ENCODE measurements at regions not wholly inside any gene's neighbourhood (a gene's known extent, or its start where the extent isn't known, plus 50 kb on each side); places are given as distances from the start of the nearest gene placed in this dataset.

DNA sequence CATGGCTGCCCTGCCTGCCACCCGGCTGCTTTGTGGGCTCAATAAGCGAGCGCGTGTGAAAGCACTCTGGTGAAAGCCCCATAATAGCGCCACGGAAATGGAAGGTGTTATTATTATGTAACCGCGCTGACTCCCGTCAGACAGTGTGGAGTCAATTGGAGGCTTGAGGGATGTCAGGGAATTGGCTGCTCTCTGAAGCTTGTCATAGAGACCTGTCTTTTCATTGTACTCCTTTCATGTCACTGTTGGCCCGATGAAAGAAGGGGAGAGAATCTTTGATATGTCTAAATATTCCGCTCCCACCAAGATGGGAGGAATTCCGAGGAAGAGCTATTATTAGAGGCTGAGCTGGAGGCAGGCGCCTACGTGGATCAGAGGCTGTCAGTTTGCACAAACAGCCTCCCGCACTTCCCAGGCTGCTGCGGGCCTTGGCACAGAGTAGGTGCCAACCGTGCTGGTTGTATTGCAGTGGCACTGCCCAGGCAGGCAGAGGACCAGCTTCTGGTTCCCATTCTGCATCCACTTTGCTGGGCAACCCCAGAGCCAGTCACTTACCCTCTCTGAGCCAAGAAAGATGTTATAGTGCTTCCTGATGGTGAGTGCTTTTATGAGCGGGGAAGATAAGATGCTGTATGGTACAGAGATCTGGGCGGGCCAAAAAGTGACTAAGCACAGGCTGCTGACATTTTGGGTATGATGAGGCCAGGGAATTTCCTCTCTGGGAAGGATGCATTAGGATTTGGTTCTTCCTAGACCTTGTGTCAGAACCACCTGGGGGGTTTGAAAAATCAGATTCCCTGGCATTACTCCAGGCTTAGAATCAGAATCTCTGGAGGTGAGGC lies 151.4 kb downstream of the RPS24 start:
- Mint-ChIP-seq H3K27me3 (peaks cover 1% of the 10 kb centered on the region), H3K4me1 (peaks cover 5% of the 10 kb centered on the region), H3K36me3 (no peaks in the 10 kb centered on the region), H3K4me3 (no peak overlapping the region), H3K27ac (no peak overlapping the region), H3K9me3 (no peaks in the 10 kb centered on the region)
- POLR2A ChIA-PET: no interaction called here
- ATAC-seq (ENCODE audit: low read depth) (no peak), DNase-seq (no peak)

DNA sequence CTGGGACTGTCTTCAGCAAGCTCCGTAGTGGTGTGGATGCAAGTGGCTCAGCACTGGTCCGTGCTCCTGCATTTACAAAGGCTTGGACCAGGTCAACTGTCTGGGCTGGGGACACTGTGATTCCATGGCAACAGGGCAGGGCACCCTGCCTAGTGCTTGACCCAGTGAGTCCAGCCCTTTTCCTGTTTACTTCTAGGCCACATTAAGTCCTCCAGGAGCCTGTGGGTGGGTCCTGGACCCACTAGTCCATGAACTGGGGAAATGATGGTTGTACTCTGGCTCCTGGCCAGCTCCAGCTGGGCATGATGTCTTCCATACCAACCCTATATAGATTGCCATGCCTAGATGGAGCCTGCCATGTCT lies 152.0 kb downstream of the RPS24 start:
- POLR2A ChIA-PET: no interaction called here
- Mint-ChIP-seq H3K36me3 (no peaks in the 10 kb centered on the region), H3K27ac (no peak overlapping the region), H3K4me3 (no peak overlapping the region), H3K27me3 (peaks cover 1% of the 10 kb centered on the region), H3K4me1 (peaks cover 5% of the 10 kb centered on the region), H3K9me3 (no peaks in the 10 kb centered on the region)
- ATAC-seq (ENCODE audit: low read depth) (no peak), DNase-seq (no peak)

DNA sequence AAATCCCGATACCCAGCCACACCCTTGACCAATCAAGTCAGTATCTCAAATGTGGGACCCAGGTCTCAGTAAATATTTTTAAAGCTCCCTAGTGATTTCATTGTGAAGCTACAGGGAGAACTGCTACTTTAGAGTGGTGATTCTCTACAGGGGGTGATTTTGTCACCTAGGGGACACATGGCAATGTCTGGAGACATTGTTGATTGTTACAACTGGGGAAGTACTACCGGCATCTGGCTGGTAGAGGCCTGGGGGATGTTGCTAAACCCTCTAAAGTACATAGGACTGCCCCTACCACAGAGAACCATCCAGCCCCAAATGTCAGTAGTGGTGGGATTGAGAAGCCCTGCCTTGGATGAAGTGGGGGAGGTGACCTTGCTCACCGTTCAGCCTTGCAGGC lies 152.9 kb downstream of the RPS24 start:
- Mint-ChIP-seq H3K4me1 (peaks cover 5% of the 10 kb centered on the region), H3K27me3 (peaks cover 1% of the 10 kb centered on the region), H3K9me3 (no peaks in the 10 kb centered on the region), H3K36me3 (no peaks in the 10 kb centered on the region), H3K4me3 (no peak overlapping the region), H3K27ac (no peak overlapping the region)
- POLR2A ChIA-PET: no interaction called here
- no peak for DNase-seq
- ATAC-seq (ENCODE audit: low read depth): no peak

DNA sequence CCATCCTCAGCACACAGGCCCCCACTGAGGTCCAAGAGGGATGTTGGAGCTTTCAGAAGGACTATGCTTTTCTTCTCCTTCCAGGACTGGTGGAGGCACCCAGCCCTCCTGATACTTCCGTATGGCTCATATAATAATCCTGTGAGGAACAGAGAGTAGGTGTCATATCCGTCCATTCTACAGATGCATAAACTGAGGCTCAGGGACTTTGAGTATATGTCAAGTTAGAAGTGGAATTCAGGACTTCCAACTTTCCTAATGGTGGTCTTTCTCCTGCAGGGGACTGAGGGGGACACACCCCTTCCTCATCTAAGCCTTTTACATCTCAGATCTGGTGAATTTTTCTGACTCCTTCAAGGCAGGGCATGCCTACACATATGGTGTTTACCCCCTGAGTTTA lies 153.7 kb downstream of the RPS24 start:
- Mint-ChIP-seq H3K4me1 (peaks cover 5% of the 10 kb centered on the region), H3K27ac (no peak overlapping the region), H3K36me3 (no peaks in the 10 kb centered on the region), H3K27me3 (peaks cover 4% of the 10 kb centered on the region), H3K4me3 (no peak overlapping the region), H3K9me3 (no peaks in the 10 kb centered on the region)
- POLR2A ChIA-PET: no interaction called here
- no peak for ATAC-seq (ENCODE audit: low read depth)
- no peak for DNase-seq

DNA sequence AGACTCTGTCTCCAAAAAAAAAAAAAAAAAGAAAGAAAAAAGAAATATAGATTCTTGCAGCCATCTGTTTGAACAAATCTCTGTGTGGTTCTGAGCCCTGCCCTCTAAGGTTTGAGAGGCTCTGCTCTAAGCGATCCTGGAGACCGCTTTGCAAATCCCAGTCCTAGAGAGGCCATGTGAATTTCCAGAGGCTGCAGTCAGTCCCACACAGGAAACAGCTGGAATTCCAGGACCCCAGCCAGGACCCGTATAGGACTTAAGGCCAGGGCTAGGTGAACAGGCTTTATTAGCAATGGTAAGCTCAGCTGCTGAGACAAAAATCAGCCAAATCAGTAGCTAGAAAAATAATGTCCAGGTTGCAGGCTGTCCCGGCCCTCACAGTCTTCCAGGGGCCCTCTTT lies 154.8 kb downstream of the RPS24 start:
- DNase-seq (no peak), ATAC-seq (ENCODE audit: low read depth) (no peak)
- POLR2A ChIA-PET: no interaction called here
- Mint-ChIP-seq H3K36me3 (no peaks in the 10 kb centered on the region), H3K9me3 (no peaks in the 10 kb centered on the region), H3K27me3 (peaks cover 5% of the 10 kb centered on the region), H3K4me3 (no peak overlapping the region), H3K4me1 (peaks cover 3% of the 10 kb centered on the region), H3K27ac (no peak overlapping the region)

DNA sequence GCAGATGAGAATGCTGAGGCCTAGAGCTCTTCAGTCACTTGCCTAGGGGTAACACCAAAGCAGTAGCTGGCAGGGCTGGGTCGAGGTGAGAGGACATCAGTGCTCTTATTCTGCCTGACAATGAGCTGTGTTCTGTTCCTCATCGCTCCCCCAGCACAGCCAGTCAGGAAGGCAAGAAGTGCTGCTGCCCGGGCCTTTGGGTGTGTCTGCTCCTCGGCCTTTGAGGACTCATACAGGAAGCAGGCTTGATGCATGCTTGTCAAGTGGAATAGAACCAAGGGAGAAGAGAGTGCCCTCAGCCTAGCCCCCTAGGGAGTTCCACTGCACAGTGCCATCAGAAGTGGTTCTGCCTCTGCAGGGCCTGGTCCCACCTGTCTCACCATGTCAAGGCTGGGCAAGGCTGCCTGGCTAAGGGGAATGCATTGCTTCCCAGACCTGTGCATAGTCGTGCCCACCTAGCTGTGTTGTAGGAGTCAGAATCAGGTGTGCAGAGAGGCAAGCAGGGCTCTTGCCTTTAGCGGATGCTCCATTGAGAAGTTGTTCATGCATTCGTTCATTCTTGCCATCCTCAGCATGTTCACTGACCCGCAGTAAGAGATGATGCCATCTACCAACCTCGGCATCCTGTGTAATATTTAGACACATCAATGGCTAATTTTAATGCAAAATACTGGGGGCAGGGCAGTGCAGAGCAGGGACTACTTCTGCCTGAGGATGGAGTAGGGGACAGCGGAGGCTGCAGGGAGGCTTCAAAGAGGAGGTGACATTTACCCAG lies 156.6 kb downstream of the RPS24 start:
- no peak overlapping the region for H3K4me3 Mint-ChIP-seq
- POLR2A ChIA-PET: no interaction called here
- peaks cover 5% of the 10 kb centered on the region for H3K27me3 Mint-ChIP-seq
- no peak for DNase-seq
- ATAC-seq (ENCODE audit: low read depth): no peak
- H3K4me1 Mint-ChIP-seq: no peaks in the 10 kb centered on the region
- no peaks in the 10 kb centered on the region for H3K36me3 Mint-ChIP-seq
- H3K27ac Mint-ChIP-seq: no peak overlapping the region
- no peaks in the 10 kb centered on the region for H3K9me3 Mint-ChIP-seq

DNA sequence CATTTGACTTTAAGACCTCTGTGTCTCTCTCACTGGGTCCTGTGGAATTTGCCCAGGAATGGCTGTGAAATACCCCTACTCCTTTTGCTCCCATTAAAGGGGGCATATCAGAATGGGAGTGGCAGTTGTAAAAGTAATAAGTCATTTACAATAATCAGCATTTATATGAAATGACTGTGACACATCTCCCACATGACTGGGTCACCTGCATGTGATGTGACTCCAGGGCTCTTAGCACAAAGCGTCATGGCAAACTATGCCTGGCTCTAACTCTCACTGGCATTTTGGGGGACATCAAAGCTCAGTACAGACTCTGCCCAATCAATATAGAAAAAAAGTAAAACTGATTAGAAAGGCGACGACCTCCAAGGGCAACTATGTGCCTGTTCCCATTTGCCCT lies 157.6 kb downstream of the RPS24 start:
- peaks cover 5% of the 10 kb centered on the region for H3K27me3 Mint-ChIP-seq
- no peaks in the 10 kb centered on the region for H3K4me1 Mint-ChIP-seq
- H3K27ac Mint-ChIP-seq: no peak overlapping the region
- H3K9me3 Mint-ChIP-seq: no peaks in the 10 kb centered on the region
- DNase-seq: no peak
- POLR2A ChIA-PET: no interaction called here
- no peak for ATAC-seq (ENCODE audit: low read depth)
- H3K36me3 Mint-ChIP-seq: no peaks in the 10 kb centered on the region
- no peak overlapping the region for H3K4me3 Mint-ChIP-seq

DNA sequence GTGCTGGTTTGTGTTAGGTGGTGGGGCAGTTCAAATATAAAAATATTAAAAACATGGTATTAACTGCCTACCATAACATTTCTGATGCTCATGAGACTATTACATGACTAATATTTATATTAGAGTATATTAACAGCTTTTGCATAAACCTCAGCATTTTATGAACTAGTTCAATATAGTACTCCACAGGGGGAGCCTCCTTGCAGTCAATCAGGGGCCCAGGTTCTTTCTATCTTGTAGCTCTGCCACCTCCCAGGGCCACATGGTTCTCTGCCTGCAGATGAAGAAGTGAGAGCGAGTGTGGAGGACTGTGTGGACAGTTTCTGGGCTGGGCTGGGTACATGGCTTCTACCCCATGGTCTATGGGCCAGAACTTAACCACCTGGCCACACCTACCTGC lies 159.5 kb downstream of the RPS24 start:
- Mint-ChIP-seq H3K36me3 (no peaks in the 10 kb centered on the region), H3K27ac (no peak overlapping the region), H3K4me1 (no peaks in the 10 kb centered on the region), H3K9me3 (no peaks in the 10 kb centered on the region), H3K27me3 (peaks cover 5% of the 10 kb centered on the region), H3K4me3 (no peak overlapping the region)
- ATAC-seq (ENCODE audit: low read depth) (no peak), DNase-seq (no peak)
- POLR2A ChIA-PET: no interaction called here

DNA sequence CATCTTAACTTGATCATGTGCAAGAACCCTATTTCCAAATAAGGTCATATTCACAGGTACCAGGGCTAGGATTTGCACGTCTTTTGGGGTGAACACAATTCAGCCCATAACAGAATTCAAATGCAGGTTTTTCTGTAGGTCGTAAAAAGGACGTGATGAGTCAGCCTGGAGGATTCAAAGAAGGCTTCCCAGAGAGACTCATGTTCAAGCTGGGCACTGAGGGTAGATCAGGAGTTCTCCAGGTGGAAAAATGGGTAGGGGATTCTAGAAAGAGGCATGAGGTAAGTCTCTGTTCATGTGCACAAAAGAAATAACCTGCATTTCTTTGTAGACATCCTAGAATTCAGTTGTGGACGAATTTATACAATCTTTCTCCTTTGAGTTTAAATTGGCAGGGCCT lies 160.4 kb downstream of the RPS24 start:
- Mint-ChIP-seq H3K27me3 (peaks cover 5% of the 10 kb centered on the region), H3K27ac (no peak overlapping the region), H3K36me3 (no peaks in the 10 kb centered on the region), H3K4me1 (no peaks in the 10 kb centered on the region), H3K4me3 (no peak overlapping the region), H3K9me3 (no peaks in the 10 kb centered on the region)
- DNase-seq (no peak), ATAC-seq (ENCODE audit: low read depth) (no peak)
- POLR2A ChIA-PET: no interaction called here

DNA sequence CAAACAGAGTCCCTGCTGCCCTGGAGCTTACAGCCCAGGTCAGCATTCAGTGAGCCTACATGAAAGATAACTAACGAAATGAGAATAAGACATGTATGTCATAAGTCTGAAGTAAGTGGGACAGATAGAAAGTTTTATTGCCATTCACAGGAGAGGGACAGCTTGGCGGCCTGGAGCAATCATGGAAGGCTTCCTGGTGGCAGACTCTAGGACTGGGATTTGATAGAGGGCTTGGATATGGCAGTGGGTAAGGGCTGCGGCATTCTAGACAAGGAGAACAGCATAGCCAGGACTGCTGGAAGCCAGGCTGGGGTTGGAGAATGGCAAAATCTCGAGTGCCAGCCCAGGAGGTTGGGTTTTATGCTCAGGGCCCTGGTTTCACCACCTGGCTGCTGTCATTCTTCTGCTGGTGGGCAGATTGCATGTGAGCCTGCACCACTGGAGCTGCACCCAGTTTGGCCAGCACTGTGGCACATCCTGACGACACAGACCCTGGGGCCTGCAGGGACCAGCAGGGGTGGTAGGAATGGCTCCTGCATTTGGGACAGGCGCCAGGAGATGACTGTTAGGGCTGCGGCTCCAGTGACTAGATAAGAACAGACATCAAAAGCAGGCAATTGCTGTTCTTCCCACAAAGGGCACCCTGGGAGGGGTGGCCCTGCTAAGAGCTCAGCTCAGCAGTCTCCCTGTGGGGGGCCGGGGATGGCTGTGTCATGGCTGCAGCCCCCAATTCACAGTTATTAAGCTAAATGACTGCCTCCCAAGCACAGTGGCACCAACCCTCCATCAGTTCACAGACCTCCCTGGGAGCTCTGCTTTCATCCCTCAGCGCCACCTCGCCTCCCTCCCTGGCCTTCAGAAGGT lies 161.1 kb downstream of the RPS24 start:
- H3K27ac Mint-ChIP-seq: no peak overlapping the region
- DNase-seq: no peak
- no peaks in the 10 kb centered on the region for H3K36me3 Mint-ChIP-seq
- ATAC-seq (ENCODE audit: low read depth): no peak
- peaks cover 6% of the 10 kb centered on the region for H3K27me3 Mint-ChIP-seq
- POLR2A ChIA-PET: no interaction called here
- no peaks in the 10 kb centered on the region for H3K9me3 Mint-ChIP-seq
- H3K4me3 Mint-ChIP-seq: no peak overlapping the region
- H3K4me1 Mint-ChIP-seq: no peaks in the 10 kb centered on the region

DNA sequence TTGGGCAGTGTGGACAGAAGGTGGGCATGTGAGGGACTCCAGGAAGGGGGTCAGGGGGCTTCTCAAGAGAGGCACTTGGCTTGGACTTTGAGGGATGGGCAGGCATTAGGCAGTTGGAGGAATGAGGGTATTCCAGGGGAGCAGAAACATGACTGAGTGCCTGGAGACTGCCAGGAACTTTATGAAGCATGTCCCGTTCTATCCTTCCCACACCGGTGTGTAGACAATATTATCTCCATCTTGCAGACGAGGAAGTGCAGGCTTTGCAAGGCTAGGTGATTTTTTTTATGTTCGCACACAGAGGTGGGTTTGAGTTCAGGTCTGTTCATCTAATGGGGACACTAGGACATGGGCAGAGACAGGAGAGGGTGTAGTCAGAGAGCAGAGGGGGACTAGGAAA lies 162.7 kb downstream of the RPS24 start:
- DNase-seq: no peak
- Mint-ChIP-seq H3K9me3 (no peaks in the 10 kb centered on the region), H3K4me3 (no peak overlapping the region), H3K27ac (no peak overlapping the region), H3K27me3 (peaks cover 10% of the 10 kb centered on the region), H3K4me1 (no peaks in the 10 kb centered on the region), H3K36me3 (no peaks in the 10 kb centered on the region)
- POLR2A ChIA-PET: no interaction called here
- no peak for ATAC-seq (ENCODE audit: low read depth)

DNA sequence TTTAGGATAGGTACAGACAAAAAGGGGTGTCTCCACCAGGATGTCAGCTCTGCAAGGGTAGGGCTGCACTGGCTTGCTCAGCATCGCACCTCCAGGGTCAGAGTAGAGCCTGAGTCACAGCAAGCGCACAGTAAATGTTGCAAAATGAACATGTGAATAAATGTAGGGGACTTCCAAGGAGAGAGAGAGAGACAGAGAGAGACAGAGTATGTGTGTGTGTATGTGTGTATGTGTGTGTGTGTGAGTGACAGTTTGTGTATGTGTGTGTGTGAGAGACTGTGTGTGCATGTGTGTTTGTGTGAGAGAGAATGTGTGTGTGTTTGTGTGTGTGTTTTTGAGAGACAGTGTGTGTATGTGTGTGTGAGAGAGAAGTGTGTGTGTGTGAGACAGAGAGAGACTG lies 163.3 kb downstream of the RPS24 start:
- no peaks in the 10 kb centered on the region for H3K36me3 Mint-ChIP-seq
- no peak overlapping the region for H3K4me3 Mint-ChIP-seq
- ATAC-seq (ENCODE audit: low read depth): peak; percentile 73
- no peak overlapping the region for H3K27ac Mint-ChIP-seq
- H3K4me1 Mint-ChIP-seq: no peaks in the 10 kb centered on the region
- peaks cover 13% of the 10 kb centered on the region for H3K27me3 Mint-ChIP-seq
- H3K9me3 Mint-ChIP-seq: no peaks in the 10 kb centered on the region
- DNase-seq: no peak
- POLR2A ChIA-PET: no interaction called here

DNA sequence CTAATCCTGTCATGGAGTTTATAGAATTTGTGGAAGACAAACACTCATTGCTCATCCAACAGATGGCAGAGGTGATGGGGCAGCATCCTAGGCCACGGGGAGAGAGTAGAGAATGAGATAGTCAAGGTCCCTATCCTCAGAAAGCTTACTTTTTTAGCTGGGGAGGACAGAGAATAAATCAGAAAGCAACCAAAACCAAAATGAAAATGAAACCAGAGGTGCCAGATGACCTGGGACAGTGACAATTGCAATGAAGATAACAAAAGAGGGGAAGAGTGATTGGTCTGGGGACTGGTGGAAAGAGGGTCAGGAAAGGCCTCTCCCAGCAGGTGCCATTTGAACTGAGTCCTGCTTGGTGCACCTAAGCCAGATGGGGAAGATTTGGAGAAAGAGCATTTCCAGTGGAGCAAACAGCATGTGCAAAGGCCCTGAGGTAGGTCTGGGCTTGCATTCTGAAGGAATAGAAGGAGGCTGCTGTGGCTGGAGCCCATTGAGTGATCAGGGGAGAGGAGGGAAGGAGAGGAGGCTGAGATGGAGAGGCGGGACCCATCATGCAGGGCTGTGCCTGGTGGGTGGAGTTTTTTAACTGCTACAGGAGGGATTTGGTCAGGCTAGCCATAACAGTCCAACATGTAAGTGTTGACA lies 164.1 kb downstream of the RPS24 start:
- no peak for DNase-seq

More for the DNA sequence above, 164.1 kb downstream of the RPS24 start:
- Mint-ChIP-seq H3K27ac (no peak overlapping the region), H3K4me1 (no peaks in the 10 kb centered on the region), H3K9me3 (no peaks in the 10 kb centered on the region), H3K27me3 (peaks cover 9% of the 10 kb centered on the region), H3K36me3 (no peaks in the 10 kb centered on the region), H3K4me3 (no peak overlapping the region)
- ATAC-seq (ENCODE audit: low read depth): no peak
- POLR2A ChIA-PET: no interaction called here
